Subcutaneous abdominal adipose tissue (tissue), 5 donors: ENCODE measurements at regions not wholly inside any gene's neighbourhood (a gene's known extent, or its start where the extent isn't known, plus 50 kb on each side); places are given as distances from the start of the nearest gene placed in this dataset.

Source experiments
- H3K27ac ChIP-seq: one replicate; pipeline ENCODE4 v1.7.0; 2013; ENCODE audit warnings: low read depth, mild to moderate bottlenecking, inconsistent platforms, low read length, moderate library complexity
- H3K27me3 ChIP-seq, 5 donors: one replicate each; pipeline ENCODE4 v1.7.0; 2013; ENCODE audit warnings: low read length in 5 of 5, inconsistent platforms in 1 of 5; ENCODE audit not compliant: control insufficient read depth in 5 of 5, insufficient read depth in 4 of 5
- H3K36me3 ChIP-seq, 5 donors: one replicate each; pipeline ENCODE4 v1.7.0; 2013; ENCODE audit warnings: low read length in 5 of 5; ENCODE audit not compliant: control insufficient read depth in 5 of 5, insufficient read depth in 5 of 5
- H3K4me1 ChIP-seq, 5 donors: one replicate each; pipeline ENCODE4 v1.7.0; 2013; ENCODE audit warnings: low read length in 5 of 5, mild to moderate bottlenecking in 3 of 5, moderate library complexity in 1 of 5; ENCODE audit not compliant: control insufficient read depth in 5 of 5, insufficient read depth in 5 of 5
- H3K4me3 ChIP-seq, 5 donors: one replicate each; pipeline ENCODE4 v1.7.0; 2013; ENCODE audit warnings: low read length in 5 of 5, low read depth in 1 of 5
- H3K9ac ChIP-seq, 5 donors: one replicate each; pipeline ENCODE4 v1.7.0; 2013; ENCODE audit warnings: low read length in 5 of 5, mild to moderate bottlenecking in 4 of 5, moderate library complexity in 3 of 5
- H3K9me3 ChIP-seq, 5 donors: one replicate each; pipeline ENCODE4 v1.7.0; 2013; ENCODE audit warnings: low read length in 5 of 5; ENCODE audit not compliant: control insufficient read depth in 5 of 5
- donor health status: healthy.
- donor health status: healthy.
- donor health status: healthy.
- donor health status: healthy.
- donor health status: healthy.

DNA sequence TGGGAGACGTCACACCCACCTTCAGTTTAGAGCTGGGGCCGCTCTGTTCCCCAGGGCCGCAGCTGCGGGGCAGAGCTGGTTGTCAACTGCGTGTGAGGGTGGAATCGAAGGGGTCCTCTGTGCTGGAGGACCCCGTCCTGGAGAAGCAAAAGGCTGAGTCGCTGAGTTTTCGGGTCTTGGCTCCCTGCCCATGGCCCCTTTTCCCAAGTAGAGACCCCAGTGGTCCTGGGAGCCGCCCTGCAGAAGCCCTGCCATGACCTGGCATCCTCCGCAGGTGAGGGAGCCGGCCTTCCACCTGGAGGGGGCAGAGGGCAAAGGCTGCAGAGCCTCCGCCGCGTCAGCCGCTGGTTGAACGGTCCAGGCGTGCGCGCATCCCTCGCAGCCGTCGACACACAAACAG is 90.4 kb upstream of the COL5A1 start:
- H3K27ac ChIP-seq, result no peak overlapping the region
- H3K4me3 ChIP-seq, result no peak overlapping the region
- H3K27me3 ChIP-seq, result peaks cover 0 to 30% (median 15%) of the 10 kb centered on the region in 5 donors
- H3K9me3 ChIP-seq, result no peaks in the 10 kb centered on the region
- no peak overlapping the region for H3K9ac ChIP-seq
- peaks cover 3 to 41% (median 32%) of the 10 kb centered on the region in 5 donors for H3K4me1 ChIP-seq
- H3K36me3 ChIP-seq, result no peaks in the 10 kb centered on the region

DNA sequence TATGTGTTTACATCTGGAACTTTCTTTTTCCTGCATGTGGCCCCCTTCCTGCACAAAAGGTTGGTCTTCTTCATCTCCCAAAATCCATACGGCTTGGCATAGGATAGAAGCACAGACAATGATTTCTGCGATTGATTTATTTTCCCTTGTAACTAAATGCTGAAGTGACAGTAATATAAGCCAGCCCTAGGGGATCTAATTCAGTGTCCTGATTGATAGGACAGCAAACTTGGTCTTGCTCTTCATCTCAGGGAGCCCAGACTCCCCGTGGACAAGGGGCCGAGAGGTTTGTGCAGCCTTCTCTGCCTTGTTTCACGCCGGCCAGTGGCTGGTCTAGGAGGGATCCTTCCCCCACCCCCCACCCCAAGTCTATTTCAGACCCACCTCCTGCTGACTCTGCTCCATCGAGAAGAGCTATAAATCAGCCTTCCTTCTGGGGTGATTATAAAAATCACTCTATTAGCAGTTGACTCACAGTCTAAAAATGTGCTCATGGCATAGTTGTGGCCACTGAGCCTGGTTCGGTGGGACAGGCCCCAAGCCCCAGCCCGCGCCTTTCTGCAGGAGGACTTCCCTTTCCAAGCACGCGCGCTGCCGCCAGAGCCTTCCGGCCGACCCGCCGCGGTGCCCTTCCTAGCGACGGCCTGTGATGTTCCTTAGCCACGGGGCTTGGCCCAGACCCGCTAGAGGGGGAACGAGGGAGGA is 89.8 kb upstream of the COL5A1 start:
- Histone ChIP-seq H3K27ac (no peak overlapping the region), H3K36me3 (no peaks in the 10 kb centered on the region), H3K27me3 (peaks cover 0 to 24% (median 13%) of the 10 kb centered on the region in 5 donors), H3K9ac (no peak overlapping the region), H3K4me3 (no peak overlapping the region), H3K4me1 (peaks cover 3 to 39% (median 28%) of the 10 kb centered on the region in 5 donors), H3K9me3 (no peaks in the 10 kb centered on the region)

DNA sequence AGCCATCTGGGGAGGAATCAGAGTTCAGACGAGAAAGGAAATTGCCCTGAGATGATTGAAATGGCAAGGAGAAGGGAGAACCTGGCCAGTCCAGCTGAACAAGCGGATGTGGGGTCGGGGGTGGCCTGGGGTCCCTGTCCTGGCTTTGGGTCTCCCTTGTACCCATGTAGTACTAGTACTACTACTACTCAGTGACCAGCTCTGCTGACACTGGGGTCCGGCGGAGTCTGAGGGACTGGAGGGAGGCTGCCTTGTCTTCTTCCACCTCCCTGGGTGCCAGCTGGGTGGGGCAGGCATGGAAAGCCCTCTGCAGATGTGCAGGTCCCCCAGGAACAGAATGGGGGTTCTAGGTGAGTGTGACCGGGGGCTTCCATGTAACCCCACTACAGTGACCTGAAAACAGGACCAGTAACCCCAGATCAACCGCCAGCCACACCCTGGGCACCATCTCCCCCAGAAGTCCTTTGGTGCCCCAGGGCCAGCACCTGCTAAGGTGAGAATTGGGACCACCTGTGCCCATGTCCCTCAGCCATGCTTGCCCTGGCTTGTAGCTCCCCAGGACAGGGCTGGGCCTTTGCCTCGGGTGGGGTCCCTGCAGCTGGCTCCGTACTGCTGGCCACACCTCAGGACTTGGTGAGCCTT is 89.1 kb upstream of the COL5A1 start:
- peaks cover 0 to 20% (median 11%) of the 10 kb centered on the region in 5 donors for H3K27me3 ChIP-seq
- H3K27ac ChIP-seq, result no peak overlapping the region
- no peak overlapping the region for H3K9ac ChIP-seq
- H3K4me3 ChIP-seq, result no peak overlapping the region
- H3K4me1 ChIP-seq, result peaks cover 3 to 39% (median 28%) of the 10 kb centered on the region in 5 donors
- H3K36me3 ChIP-seq, result no peaks in the 10 kb centered on the region
- H3K9me3 ChIP-seq, result no peaks in the 10 kb centered on the region

DNA sequence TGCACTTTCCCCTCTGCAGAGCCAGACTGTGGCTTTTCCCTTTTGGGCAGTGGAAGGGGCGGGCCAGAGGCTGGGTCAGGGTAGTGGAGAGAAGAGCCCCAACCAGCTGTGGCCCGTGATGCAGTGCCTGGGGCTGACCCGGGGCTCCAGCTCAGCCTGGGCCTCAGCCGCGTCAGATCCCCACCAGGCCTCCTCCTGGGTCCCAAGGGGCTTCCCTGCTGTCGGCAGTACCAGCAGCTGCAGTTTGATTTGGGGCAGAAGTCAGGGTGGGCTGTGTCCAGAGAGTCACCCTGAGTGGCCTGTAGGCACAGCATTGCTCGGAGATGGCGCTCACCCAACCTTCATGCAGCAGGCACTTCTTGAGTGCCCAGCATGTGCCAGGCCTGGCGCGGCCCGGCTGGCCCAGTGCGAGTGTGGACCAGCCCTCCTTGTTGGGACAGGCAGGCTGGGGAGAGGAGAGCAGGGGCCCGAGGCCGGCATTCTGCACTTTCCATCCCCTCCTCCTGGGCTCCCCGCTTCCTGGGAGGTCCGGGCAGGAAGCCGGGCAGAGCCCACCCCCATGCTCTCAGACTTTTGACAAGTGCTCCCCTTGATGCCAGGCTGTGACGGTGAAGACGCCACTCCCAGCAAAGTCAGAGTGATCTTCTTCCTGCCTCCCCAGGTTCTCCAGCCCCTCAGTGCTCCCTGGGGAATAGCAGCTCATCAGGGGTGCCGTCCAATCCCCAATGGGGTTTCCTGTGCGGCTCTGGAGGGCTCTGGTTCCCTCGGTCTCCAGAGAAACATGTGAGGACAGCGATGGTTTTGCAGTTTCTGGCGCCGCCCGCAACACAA is 88.3 kb upstream of the COL5A1 start:
- H3K27me3 ChIP-seq, result peaks cover 0 to 17% (median 11%) of the 10 kb centered on the region in 5 donors
- H3K27ac ChIP-seq, result no peak overlapping the region
- H3K4me3 ChIP-seq, result no peak overlapping the region
- no peaks in the 10 kb centered on the region for H3K36me3 ChIP-seq
- no peak overlapping the region for H3K9ac ChIP-seq
- no peaks in the 10 kb centered on the region for H3K9me3 ChIP-seq
- peaks cover 3 to 39% (median 28%) of the 10 kb centered on the region in 5 donors for H3K4me1 ChIP-seq

DNA sequence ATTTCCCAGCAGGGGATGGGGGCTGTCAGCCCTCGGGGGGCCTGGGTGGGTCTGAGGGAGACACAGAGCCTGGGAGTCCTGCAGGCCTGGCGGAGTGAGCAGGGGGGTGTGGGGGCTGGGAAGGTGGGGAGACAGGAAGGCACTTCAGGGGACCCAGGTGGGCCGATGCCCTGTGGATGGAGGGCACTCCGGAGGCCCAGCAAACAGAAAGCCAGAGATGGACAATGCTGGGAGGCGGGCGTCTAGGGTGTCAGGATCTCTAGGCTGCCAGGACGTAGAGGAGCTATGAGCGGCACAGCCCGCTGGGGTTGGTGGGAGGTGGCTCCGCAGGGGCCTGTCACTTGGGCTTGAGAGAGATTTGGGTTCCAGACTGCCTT is 87.6 kb upstream of the COL5A1 start:
- peaks cover 0 to 16% (median 11%) of the 10 kb centered on the region in 5 donors for H3K27me3 ChIP-seq
- H3K4me1 ChIP-seq, result peaks cover 3 to 39% (median 28%) of the 10 kb centered on the region in 5 donors

DNA sequence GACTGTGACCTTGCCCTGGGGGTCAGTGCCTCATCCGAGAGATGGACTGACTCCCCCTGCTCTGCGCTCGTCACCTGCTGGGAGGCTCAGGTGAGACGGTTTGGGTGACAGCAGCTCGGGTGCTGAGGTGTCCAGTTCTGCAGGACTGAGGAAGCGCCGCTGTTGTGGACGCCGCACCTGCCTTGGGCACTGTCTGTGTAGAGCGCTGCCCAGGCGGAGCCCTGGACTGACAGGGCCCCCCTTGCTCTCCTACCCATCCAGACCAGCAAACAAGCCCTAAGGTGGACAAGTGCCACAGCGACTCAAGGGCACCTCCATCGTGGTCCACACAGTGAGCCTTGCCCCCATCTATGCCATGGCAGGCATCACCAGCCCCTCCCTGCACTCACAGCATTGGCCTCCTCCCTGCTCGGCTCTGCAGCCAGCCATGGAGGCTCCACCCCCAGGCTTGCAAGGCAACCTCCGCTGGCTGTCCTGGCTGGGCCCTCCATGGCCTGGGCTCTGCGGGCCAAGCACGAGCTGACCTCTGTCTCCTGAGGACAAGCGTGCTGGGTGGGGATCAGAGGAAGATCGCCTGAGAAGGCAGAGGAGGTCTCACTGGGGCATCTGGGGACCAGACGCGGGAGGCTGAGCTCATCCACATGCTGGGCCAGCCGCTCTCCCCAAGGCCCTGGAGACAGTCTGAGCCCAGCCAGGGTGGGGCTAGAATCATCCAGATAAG is 87.1 kb upstream of the COL5A1 start:
- no peak overlapping the region for H3K27ac ChIP-seq
- H3K4me3 ChIP-seq, result no peak overlapping the region
- H3K36me3 ChIP-seq, result no peaks in the 10 kb centered on the region
- H3K9ac ChIP-seq, result no peak overlapping the region
- peaks cover 0 to 15% (median 11%) of the 10 kb centered on the region in 5 donors for H3K27me3 ChIP-seq
- no peaks in the 10 kb centered on the region for H3K9me3 ChIP-seq
- peaks cover 3 to 39% (median 28%) of the 10 kb centered on the region in 5 donors for H3K4me1 ChIP-seq

More for the DNA sequence above, 87.6 kb upstream of the COL5A1 start:
- no peak overlapping the region for H3K4me3 ChIP-seq
- no peaks in the 10 kb centered on the region for H3K9me3 ChIP-seq
- H3K9ac ChIP-seq, result no peak overlapping the region
- H3K36me3 ChIP-seq, result no peaks in the 10 kb centered on the region
- H3K27ac ChIP-seq, result no peak overlapping the region

DNA sequence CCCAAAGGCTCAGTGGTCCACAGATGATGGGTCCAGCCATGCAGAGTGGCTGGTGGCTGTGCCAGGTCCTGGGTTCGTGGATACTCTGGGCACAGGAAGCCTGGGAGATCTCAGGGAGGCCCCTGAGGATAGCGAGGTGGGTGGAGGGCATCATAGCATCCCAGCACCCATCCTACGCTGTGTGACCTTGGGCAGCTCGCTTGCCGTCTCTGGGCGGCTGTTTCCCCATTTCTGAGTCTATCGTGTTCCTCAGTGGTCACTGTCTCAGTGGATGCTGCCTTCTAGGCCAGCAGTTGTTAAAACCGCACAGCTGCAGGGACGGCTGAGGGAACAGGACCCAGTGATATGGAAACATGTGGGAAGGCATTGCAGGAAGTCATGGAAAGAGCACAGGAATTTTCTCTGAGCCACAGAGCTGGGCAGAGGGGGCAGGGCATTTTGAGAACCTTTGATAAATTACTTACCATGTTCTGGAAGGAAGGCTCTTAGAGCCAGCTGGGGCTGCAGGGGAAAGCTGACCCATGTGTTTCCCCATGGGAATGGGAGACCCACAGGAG is 86.4 kb upstream of the COL5A1 start:
- Histone ChIP-seq H3K9me3 (no peaks in the 10 kb centered on the region), H3K4me1 (peaks cover 3 to 39% (median 28%) of the 10 kb centered on the region in 5 donors), H3K36me3 (no peaks in the 10 kb centered on the region), H3K27me3 (peaks cover 0 to 15% (median 11%) of the 10 kb centered on the region in 5 donors), H3K4me3 (no peak overlapping the region), H3K9ac (no peak overlapping the region), H3K27ac (no peak overlapping the region)

DNA sequence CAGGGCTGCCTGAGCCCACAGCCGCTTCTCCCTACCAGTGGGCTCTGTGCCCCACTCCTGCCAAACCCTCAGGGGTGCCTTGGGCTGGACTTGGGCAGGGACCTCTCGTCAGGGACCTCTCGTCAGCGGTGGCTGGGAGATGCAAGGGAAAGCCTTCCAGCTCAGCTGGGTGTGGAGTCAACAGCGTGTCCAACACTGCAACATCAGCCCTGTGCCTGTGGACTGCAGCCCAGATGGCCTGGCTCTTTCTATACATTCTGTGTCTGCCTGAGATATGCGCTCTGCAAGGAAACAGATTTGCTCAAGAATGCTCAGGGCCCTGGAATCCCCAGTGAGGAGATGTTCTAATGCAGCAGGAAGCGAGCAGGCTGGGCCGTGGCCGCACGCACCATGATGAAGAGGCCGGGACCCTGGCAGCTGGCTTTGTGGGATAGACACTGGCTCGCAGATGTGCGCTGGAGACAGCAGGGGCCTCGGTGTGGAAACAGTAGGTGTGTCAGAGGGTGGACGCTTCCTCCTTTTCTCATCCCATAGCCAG is 85.0 kb upstream of the COL5A1 start:
- Histone ChIP-seq H3K4me3 (no peak overlapping the region), H3K27me3 (peaks cover 0 to 11% (median 9%) of the 10 kb centered on the region in 5 donors), H3K9ac (no peak overlapping the region), H3K9me3 (no peaks in the 10 kb centered on the region), H3K27ac (no peak overlapping the region), H3K4me1 (peaks cover 3 to 39% (median 27%) of the 10 kb centered on the region in 5 donors), H3K36me3 (no peaks in the 10 kb centered on the region)

DNA sequence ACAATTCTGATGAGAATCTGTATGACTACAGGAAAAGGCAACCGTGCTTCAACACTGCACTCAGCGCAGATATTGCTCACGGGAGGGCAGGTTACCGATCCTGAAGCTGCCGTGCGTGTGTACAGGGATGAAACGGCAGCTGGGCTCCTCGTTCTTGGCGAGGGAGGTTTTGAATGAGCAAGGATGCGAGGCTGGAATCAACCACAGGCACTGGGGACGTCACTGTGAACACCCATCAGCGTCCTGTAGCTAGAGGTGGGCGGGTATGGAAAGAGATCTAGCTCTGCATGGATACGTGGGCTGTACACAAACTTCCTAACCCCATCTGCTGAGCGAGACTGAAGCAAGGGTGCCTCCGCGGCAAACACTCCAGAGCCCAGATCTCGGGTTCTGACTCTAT is 84.3 kb upstream of the COL5A1 start:
- Histone ChIP-seq H3K9me3 (no peaks in the 10 kb centered on the region), H3K27me3 (peaks cover 0 to 11% (median 3%) of the 10 kb centered on the region in 5 donors), H3K27ac (no peak overlapping the region), H3K9ac (no peak overlapping the region), H3K4me1 (peaks cover 3 to 31% (median 20%) of the 10 kb centered on the region in 5 donors), H3K36me3 (no peaks in the 10 kb centered on the region), H3K4me3 (no peak overlapping the region)
